H1 (cell line): ENCODE measurements at regions not wholly inside any gene's neighbourhood (a gene's known extent, or its start where the extent isn't known, plus 50 kb on each side); places are given as distances from the start of the nearest gene placed in this dataset.
"Not testable (repeated sequence)": the region's sequence is repeated elsewhere in the genome, so short reads cannot be mapped to it uniquely, and the experiment has no call there.

Experiments used
- CTCF ChIA-PET: fragments of 300-600 bp; sonication (Branson Sonifier 250); formaldehyde crosslinking; loops from one replicate; lab custom pipeline; 2021; ENCODE audit not compliant: partially characterized antibody; lab: Charles Lee
- POLR2A ChIA-PET: fragments of 300-600 bp; sonication (Branson Sonifier 250); formaldehyde crosslinking; loops from one replicate; lab custom pipeline; 2021; ENCODE audit warnings: inconsistent platforms; ENCODE audit not compliant: partially characterized antibody; lab: Charles Lee
- DNase-seq, 2 experiments: peaks; one replicate each; pipeline versions ENCODE4 v3.0.0 to v3.0.0-alpha.2; 2010 to 2022; ENCODE audit warnings: low spot score in 2 of 2, low read depth in 1 of 2, mixed read lengths in 1 of 2
- FAIRE-seq: peaks from 2 replicates; lab custom pipeline; 2011; peaks lifted over from hg19 to GRCh38; lab: Jason Lieb, UNC
- H2AFZ ChIP-seq: 2 replicates; pipeline ENCODE4 v1.8.1; 2012; ENCODE audit warnings: low read length, inconsistent platforms
- H2AK5ac ChIP-seq: 2 replicates; pipeline ENCODE4 v1.6.1; 2013; ENCODE audit warnings: low read depth, low read length
- H2BK120ac ChIP-seq: replicated peaks from 2 replicates; pipeline ENCODE3; 2013; ENCODE audit warnings: low read depth, low read length, inconsistent platforms
- H2BK12ac ChIP-seq: 2 replicates; pipeline ENCODE4 v1.6.1; 2013; ENCODE audit warnings: low read depth, low read length
- H2BK15ac ChIP-seq: 2 replicates; pipeline ENCODE4 v1.6.1; 2013; ENCODE audit warnings: low read length
- H2BK20ac ChIP-seq: 2 replicates; pipeline ENCODE4 v1.6.1; 2013; ENCODE audit warnings: low read length
- H2BK5ac ChIP-seq: 2 replicates; pipeline ENCODE4 v1.6.1; 2013; ENCODE audit warnings: low read depth, low read length
- H3K14ac ChIP-seq: 2 replicates; pipeline ENCODE4 v1.6.1; 2013; ENCODE audit warnings: inconsistent platforms; ENCODE audit not compliant: insufficient read length
- H3K18ac ChIP-seq: 2 replicates; pipeline ENCODE4 v1.6.1; 2013; ENCODE audit warnings: low read length; ENCODE audit errors: extremely low read depth
- H3K23ac ChIP-seq: 2 replicates; pipeline ENCODE4 v1.6.1; 2013; ENCODE audit warnings: inconsistent platforms; ENCODE audit not compliant: insufficient read length
- H3K23me2 ChIP-seq: 2 replicates; pipeline ENCODE4 v1.6.1; 2013; ENCODE audit warnings: low read depth, low read length
- H3K27ac ChIP-seq: 2 replicates; pipeline ENCODE4 v1.6.1; 2011; ENCODE audit warnings: low read depth, low read length, inconsistent platforms
- H3K27me3 ChIP-seq, 4 experiments: replicated peaks in 1 of 4; 1 replicate in 1 of 4; 2 replicates in 3 of 4; pipeline versions ENCODE4 v1.6.1 to v1.8.1; 2011 to 2013; ENCODE audit warnings: low read length in 3 of 4, mild to moderate bottlenecking in 3 of 4, inconsistent platforms in 2 of 4, mixed read lengths in 2 of 4, moderate library complexity in 1 of 4; ENCODE audit not compliant: control insufficient read depth in 3 of 4, insufficient read depth in 3 of 4; ENCODE audit errors: extremely low read depth in 1 of 4
- H3K36me3 ChIP-seq, 4 experiments: 2 replicates each; pipeline versions ENCODE4 v1.6.1 to v1.8.1; 2011 to 2013; ENCODE audit warnings: mild to moderate bottlenecking in 4 of 4, low read length in 3 of 4, moderate library complexity in 2 of 4, control low read depth in 1 of 4, inconsistent platforms in 1 of 4; ENCODE audit not compliant: insufficient read depth in 4 of 4, control insufficient read depth in 2 of 4
- H3K4ac ChIP-seq: replicated peaks from 2 replicates; pipeline ENCODE3; 2013; ENCODE audit warnings: low read length, low read depth, mixed read lengths, inconsistent platforms; ENCODE audit not compliant: insufficient read length
- H3K4me1 ChIP-seq, 4 experiments: replicated peaks in 1 of 4; 1 replicate in 1 of 4; 2 replicates in 3 of 4; pipeline versions ENCODE4 v1.6.1 to v1.8.1; 2011 to 2013; ENCODE audit warnings: low read length in 3 of 4, inconsistent platforms in 2 of 4, mixed read lengths in 1 of 4; ENCODE audit not compliant: insufficient read depth in 4 of 4, control insufficient read depth in 3 of 4
- H3K4me2 ChIP-seq, 2 experiments: 2 replicates each; pipeline versions ENCODE4 v1.6.1 to v1.8.1; 2011 to 2013; ENCODE audit warnings: low read depth in 2 of 2, low read length in 2 of 2, control low read depth in 1 of 2, inconsistent platforms in 1 of 2, mild to moderate bottlenecking in 1 of 2; ENCODE audit not compliant: insufficient read depth in 1 of 2
- H3K4me3 ChIP-seq, 4 experiments: fragments of 200-600, 300-600 bp in 1 of 4; sonication (generic), shearing (Covaris generic), sonication (Bioruptor Twin) in 1 of 4; 2 replicates each; pipeline versions ENCODE4 v1.5.1 to v1.8.1; 2011 to 2016; ENCODE audit warnings: low read length in 4 of 4, low read depth in 3 of 4, control low read depth in 2 of 4, inconsistent platforms in 2 of 4, mild to moderate bottlenecking in 2 of 4, mixed read lengths in 1 of 4, moderate library complexity in 1 of 4; ENCODE audit not compliant: insufficient read depth in 2 of 4; ENCODE audit errors: extremely low read depth in 1 of 4
- H3K56ac ChIP-seq: replicated peaks from 2 replicates; pipeline ENCODE3; 2013; ENCODE audit warnings: low read depth, mild to moderate bottlenecking, mixed read lengths, low read length, inconsistent platforms; ENCODE audit not compliant: insufficient read length
- H3K79me1 ChIP-seq: 2 replicates; pipeline ENCODE4 v1.6.1; 2013; ENCODE audit warnings: low read depth, low read length, control low read depth
- H3K79me2 ChIP-seq, 2 experiments: 2 replicates each; pipeline versions ENCODE4 v1.6.1 to v1.8.1; 2012 to 2013; ENCODE audit warnings: low read length in 2 of 2, mild to moderate bottlenecking in 2 of 2, inconsistent platforms in 1 of 2; ENCODE audit not compliant: insufficient read depth in 2 of 2, control insufficient read depth in 1 of 2
- H3K9ac ChIP-seq, 4 experiments: replicated peaks in 1 of 4; 1 replicate in 1 of 4; 2 replicates in 3 of 4; pipeline versions ENCODE4 v1.6.1 to v1.8.1; 2011 to 2013; ENCODE audit warnings: low read depth in 3 of 4, low read length in 3 of 4, control low read depth in 2 of 4, mild to moderate bottlenecking in 2 of 4, moderate library complexity in 2 of 4, inconsistent platforms in 1 of 4; ENCODE audit errors: extremely low read depth in 1 of 4
- H3K9me3 ChIP-seq, 2 experiments: 2 replicates each; pipeline versions ENCODE4 v1.6.1 to v1.8.1; 2012 to 2013; ENCODE audit warnings: mild to moderate bottlenecking in 2 of 2, moderate library complexity in 2 of 2, control low read depth in 1 of 2, inconsistent platforms in 1 of 2, low read depth in 1 of 2, low read length in 1 of 2, mixed read lengths in 1 of 2; ENCODE audit not compliant: insufficient read depth in 2 of 2
- H4K20me1 ChIP-seq, 2 experiments: replicated peaks in 1 of 2; 2 replicates each; pipeline versions ENCODE3 to v1.8.1; 2011 to 2013; ENCODE audit warnings: inconsistent platforms in 2 of 2, low read length in 2 of 2, mild to moderate bottlenecking in 1 of 2; ENCODE audit not compliant: insufficient read depth in 2 of 2, control insufficient read depth in 1 of 2
- H4K5ac ChIP-seq: 2 replicates; pipeline ENCODE4 v1.6.1; 2013; ENCODE audit warnings: low read length, low read depth, mixed read lengths, inconsistent platforms; ENCODE audit not compliant: insufficient read length
- H4K8ac ChIP-seq: 2 replicates; pipeline ENCODE4 v1.8.0; 2013; ENCODE audit warnings: mild to moderate bottlenecking, moderate library complexity, low read length, inconsistent platforms; ENCODE audit not compliant: insufficient read depth; ENCODE audit errors: extremely low read depth
- H4K91ac ChIP-seq: replicated peaks from 2 replicates; pipeline ENCODE3; 2013; ENCODE audit warnings: low read length, mixed read lengths, inconsistent platforms; ENCODE audit not compliant: insufficient read length
- CEBPB ChIP-seq: IDR thresholded peaks from 2 replicates; pipeline ENCODE4 v1.6.1; 2012; ENCODE audit warnings: low read depth, low read length
- JUND ChIP-seq: IDR thresholded peaks from 2 replicates; pipeline ENCODE4 v1.6.1; 2011; ENCODE audit warnings: mild to moderate bottlenecking, improper control_type of control experiment, low read length
- WGBS, 2 experiments: shearing (Covaris generic) in 1 of 2; methylation state at CpG; one replicate each; pipeline versions ENCODE4 v1.1.6 to v1.1.7; 2013 to 2015; ENCODE audit warnings: low lambda C conversion rate in 2 of 2, mixed read lengths in 2 of 2, inconsistent platforms in 1 of 2, low coverage in 1 of 2, missing lambda C conversion rate in 1 of 2; ENCODE audit not compliant: insufficient replicate concordance in 2 of 2, insufficient coverage in 1 of 2, insufficient read length in 1 of 2; ENCODE audit errors: extremely low coverage in 1 of 2, missing lambda C conversion rate in 1 of 2; 5-methylcytosine and 5-hydroxymethylcytosine counted together
- TF ChIP-seq, protein P1 (sequence below): IDR thresholded peaks from 2 replicates; pipeline ENCODE4 v1.6.1; 2012; ENCODE audit warnings: low read length, inconsistent platforms

DNA sequence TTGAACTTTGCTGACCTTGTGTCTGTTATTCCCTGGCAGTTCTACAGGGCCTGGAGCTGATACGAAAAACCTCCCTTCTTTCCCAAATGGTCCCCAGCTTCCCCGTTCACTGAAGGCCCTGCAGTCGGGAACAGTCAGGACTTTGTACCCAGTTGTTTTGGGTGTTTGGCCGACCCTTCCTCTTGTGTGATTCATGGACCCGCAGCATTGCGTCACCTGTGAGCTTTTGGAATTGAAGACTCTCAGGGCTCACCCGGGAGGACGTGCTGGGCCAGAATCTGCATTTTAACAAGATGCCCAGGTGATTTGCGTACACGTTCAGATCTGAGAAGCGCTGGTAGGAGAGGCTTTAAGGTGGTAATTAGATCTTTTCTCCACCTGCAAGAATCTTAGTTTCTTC, 220.4 kb downstream of the OTOP1 start:
- H3K79me2 ChIP-seq, H2BK15ac ChIP-seq, H2AFZ ChIP-seq, H3K36me3 ChIP-seq, H3K9ac ChIP-seq, H3K27me3 ChIP-seq, H4K8ac ChIP-seq, H3K9me3 ChIP-seq, H3K79me1 ChIP-seq, FAIRE-seq, POLR2A ChIA-PET, H4K20me1 ChIP-seq, H3K4ac ChIP-seq, CTCF ChIA-PET, H3K23me2 ChIP-seq, H4K5ac ChIP-seq, H4K91ac ChIP-seq, H2BK12ac ChIP-seq, H2BK120ac ChIP-seq, H2AK5ac ChIP-seq, H3K14ac ChIP-seq, H3K56ac ChIP-seq, H3K18ac ChIP-seq, H3K23ac ChIP-seq, H3K4me2 ChIP-seq, H3K4me1 ChIP-seq, H3K4me3 ChIP-seq, H3K27ac ChIP-seq: not testable (repeated sequence)
- 18% methylated on average over 11 of the region's 11 CpGs; no CpG with 5 or more reads in 1 of the 2 experiments for WGBS, 2 experiments
- Histone ChIP-seq H2BK5ac (0 out of 2 replicates have a peak overlapping the region, but pooled peaks have one; percentile 52), H2BK20ac (0 out of 2 replicates have a peak overlapping the region, but pooled peaks have one; percentile 61)
- TF ChIP-seq CEBPB (peak; percentile 76), JUND (peak; percentile 40; the same call in 1 of the 2 replicates)
- TF ChIP-seq, protein P1, sequence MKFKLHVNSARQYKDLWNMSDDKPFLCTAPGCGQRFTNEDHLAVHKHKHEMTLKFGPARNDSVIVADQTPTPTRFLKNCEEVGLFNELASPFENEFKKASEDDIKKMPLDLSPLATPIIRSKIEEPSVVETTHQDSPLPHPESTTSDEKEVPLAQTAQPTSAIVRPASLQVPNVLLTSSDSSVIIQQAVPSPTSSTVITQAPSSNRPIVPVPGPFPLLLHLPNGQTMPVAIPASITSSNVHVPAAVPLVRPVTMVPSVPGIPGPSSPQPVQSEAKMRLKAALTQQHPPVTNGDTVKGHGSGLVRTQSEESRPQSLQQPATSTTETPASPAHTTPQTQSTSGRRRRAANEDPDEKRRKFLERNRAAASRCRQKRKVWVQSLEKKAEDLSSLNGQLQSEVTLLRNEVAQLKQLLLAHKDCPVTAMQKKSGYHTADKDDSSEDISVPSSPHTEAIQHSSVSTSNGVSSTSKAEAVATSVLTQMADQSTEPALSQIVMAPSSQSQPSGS: 0 out of 2 replicates have a peak, but pooled peaks have one; percentile 36
- peak; percentile 10 to 62 for DNase-seq
